Medulla oblongata (tissue), 1 donor: ENCODE measurements at regions not wholly inside any gene's neighbourhood (a gene's known extent, or its start where the extent isn't known, plus 50 kb on each side); places are given as distances from the start of the nearest gene placed in this dataset.
"Not testable (repeated sequence)": the region's sequence is repeated elsewhere in the genome, so short reads cannot be mapped to it uniquely, and the experiment has no call there.

Source experiments
- DNase-seq: peaks from one replicate; pipeline ENCODE4 v3.0.0-alpha.2; 2015; ENCODE audit errors: extremely low spot score

- DNase-seq: not testable (repeated sequence)
These were observed 79.5 kb upstream of the ANK3 start for GRCh38 chr10:60469147-60469546.

DNA sequence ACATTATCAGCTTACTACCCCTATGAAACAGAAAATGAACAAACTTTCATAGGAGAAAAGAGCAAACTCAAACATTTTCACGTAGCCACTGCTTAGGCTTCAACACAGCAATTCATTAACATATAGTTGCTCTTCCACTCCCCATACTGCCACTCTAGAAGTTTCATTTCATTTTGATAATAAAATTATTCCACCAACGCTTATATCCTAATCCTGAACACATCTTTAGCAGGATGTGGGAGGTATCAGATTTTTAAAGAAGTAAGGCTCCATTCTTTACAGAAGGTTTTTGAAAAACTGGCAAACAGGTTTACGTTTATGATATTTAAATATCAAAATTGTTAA, 77.5 kb upstream of the ANK3 start:
- DNase-seq: no peak

- no peak for DNase-seq
These were observed 76.9 kb upstream of the ANK3 start for GRCh38 chr10:60466267-60467201.

DNA sequence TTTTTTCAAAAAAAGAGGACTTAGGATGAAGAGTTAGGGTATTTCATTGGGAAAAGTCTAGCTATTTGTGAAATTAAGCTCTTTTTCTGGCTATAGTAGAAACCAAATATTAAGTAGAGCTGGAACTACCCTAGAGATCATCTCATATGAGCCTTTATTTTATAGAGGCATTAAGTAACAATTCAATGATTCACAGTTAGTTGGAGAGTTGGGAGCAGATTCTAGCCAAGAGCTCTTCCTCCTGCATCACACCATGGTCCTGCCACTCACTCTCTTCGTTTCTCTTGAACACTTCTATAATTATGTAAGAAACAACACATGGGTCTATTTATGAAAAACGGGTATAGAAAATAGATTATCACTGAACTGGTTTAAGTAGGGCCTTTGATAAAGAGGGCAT, 76.1 kb upstream of the ANK3 start:
- DNase-seq: no peak

- no peak for DNase-seq
These were observed 75.0 kb upstream of the ANK3 start for GRCh38 chr10:60464659-60465058.

- no peak for DNase-seq
These were observed 74.1 kb upstream of the ANK3 start for GRCh38 chr10:60463746-60464145.

- peak; percentile 54 for DNase-seq
These were observed 72.0 kb upstream of the ANK3 start for GRCh38 chr10:60461688-60462087.

DNA sequence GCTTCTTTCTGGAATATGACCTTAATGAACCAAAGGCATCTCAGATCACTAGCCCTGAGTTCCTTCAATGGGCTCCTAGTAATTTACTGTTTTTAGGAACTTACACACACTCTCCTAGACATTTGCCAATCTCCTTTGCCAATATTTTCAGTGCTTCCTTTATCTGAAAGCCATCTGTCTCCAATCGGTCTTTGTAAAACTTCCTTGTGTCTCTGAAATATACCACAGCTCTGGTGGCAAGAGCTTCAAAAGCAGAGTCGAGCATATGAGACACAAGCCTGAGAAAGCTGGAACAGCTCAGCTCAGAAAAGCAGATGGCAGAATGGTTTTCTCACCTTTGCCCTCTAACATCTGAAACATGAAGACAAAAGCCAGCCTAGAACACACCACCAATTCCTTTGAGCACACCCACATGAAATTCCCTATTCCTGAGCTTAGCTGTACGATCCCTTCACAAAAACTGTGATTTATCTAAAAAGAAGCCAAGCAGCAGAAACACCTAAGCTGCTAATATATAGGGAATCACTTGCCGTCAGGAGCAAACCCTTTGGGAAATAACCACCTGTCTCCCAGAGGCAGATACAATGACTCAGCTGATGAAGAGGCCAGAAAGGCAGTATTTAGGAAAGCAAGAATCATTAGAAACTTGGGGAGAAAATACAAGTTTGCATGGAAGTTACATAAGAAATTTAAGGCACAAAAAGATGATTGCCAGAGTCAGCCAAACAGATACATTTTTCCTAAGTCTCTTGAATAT, 70.2 kb upstream of the ANK3 start:
- DNase-seq: no peak

DNA sequence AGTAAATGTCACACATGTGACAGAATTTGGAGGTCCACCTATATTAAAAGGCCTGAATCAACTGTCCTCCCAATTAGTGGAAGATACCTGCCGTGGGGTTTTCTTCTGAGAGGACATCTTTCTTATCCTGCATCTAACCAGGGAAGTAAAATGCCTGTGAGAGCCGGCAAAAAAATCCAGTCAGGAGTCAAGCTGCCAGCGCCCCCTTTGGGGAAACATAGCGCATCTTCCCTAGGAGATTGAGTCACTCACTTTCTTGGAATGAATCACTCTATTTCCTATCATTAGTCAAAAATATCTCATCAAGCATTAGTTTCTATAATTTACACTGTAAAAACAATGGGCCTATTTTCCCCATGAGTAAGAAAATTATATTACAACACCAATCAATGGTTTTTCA, 66.4 kb upstream of the ANK3 start:
- no peak for DNase-seq

- no peak for DNase-seq
These were observed 64.7 kb upstream of the ANK3 start for GRCh38 chr10:60454336-60454735.

GRCh38 chr10:60453036-60453435, 63.4 kb upstream of the ANK3 start:
- no peak for DNase-seq

DNA sequence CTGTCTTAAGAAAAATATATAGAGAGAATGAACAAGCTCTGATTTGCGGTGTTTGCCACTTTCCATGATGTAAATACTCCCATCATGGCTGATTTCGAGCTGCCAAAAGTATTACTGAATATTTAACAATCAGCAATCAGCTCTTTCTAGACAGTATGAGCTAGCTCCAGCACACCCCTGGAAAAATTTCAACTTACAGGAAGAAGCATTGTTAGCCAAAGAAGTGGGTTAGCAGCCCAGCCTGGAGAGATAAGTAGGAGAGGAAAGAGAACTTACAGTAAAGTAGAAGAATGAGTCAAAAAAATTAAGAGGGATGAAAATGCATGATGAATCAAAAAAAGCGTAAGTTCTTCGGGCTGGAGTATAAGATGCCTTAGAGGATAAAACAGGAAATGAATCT, 60.6 kb upstream of the ANK3 start:
- no peak for DNase-seq

- DNase-seq: no peak
These were observed 58.6 kb upstream of the ANK3 start for GRCh38 chr10:60448246-60448645.

DNA sequence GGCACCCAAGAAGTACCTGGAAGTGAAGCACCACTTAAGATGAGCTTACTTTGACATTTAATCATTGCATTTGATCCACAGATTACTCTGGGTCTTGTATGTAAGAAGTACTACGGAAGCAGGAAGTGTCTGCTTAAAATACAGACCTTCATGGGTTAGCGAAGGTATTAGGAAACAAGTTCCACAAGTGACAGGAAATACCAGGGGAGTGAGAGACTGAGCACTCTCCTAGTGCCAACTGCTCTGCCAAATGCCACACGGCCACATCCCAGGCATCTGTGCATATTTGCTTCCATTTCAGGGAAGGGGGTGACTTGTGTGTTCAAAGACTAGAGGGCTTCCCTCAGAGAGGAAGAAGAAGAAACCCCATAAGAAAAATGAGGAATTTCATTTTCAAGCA, 57.2 kb upstream of the ANK3 start:
- peak; percentile 23 for DNase-seq

- DNase-seq: no peak
These were observed 56.6 kb upstream of the ANK3 start for GRCh38 chr10:60446070-60446833.

- peak; percentile 75 for DNase-seq
These were observed 54.9 kb upstream of the ANK3 start for GRCh38 chr10:60444494-60445064.

GRCh38 chr10:60443346-60443745, 53.7 kb upstream of the ANK3 start:
- no peak for DNase-seq

DNA sequence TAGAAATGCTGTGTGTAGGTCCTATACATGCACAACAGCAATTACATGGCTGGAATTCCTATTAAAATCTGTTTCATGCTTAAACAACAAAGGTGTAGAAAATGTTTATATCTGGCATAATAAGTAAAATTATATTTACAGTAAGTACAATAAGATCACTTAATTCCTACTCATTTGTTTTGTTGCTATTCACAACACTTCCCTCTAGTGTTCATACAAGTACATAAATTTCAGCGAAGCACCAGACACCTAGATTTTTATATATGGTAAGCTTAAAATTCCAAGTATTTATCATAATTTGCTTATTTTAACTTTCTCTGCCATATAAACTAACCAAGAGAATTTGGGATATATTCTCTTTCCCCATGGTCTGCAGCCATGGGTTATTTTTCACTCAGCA, 51.8 kb upstream of the ANK3 start:
- no peak for DNase-seq

- DNase-seq: no peak
These were observed 50.0 kb upstream of the ANK3 start for GRCh38 chr10:60439641-60440040.
